Adrenal gland (tissue), 9 donors: ENCODE measurements at regions not wholly inside any gene's neighbourhood (a gene's known extent, or its start where the extent isn't known, plus 50 kb on each side); places are given as distances from the start of the nearest gene placed in this dataset.

Experiments used
- DNase-seq, 7 donors: peaks; one replicate each; pipeline ENCODE4 v3.0.0-alpha.2; 2019 to 2020
- H3K27ac ChIP-seq, 5 donors: fragments of 200-600 bp; sonication (generic) in 4 of 5; 1 replicate in 3 of 5; 2 replicates in 2 of 5; pipeline versions ENCODE4 v1.5.1 to v1.8.0; 2016 to 2020; ENCODE audit warnings: mild to moderate bottlenecking in 1 of 5
- H3K27me3 ChIP-seq: fragments of 200-600 bp; 2 replicates; pipeline ENCODE4 v1.8.0; 2021
- H3K36me3 ChIP-seq, 2 donors: fragments of 200-600 bp; replicated peaks in 1 of 2; 1 replicate in 1 of 2; 2 replicates in 1 of 2; pipeline versions ENCODE4 v1.5.1 to v1.8.0; 2018 to 2022
- H3K4me1 ChIP-seq, 2 donors: fragments of 200-600 bp; replicated peaks in 1 of 2; 1 replicate in 1 of 2; 2 replicates in 1 of 2; pipeline versions ENCODE4 v1.5.1 to v1.8.0; 2018 to 2021
- H3K4me3 ChIP-seq, 4 donors: fragments of 200-600 bp; sonication (generic) in 3 of 4; one replicate each; pipeline ENCODE4 v1.5.1; 2016 to 2018
- H3K9me3 ChIP-seq, 3 donors: fragments of 200-600 bp; sonication (generic) in 1 of 3; replicated peaks in 1 of 3; 1 replicate in 2 of 3; 2 replicates in 1 of 3; pipeline versions ENCODE4 v1.5.1 to v1.8.0; 2016 to 2021
- POLR2A ChIP-seq, 2 donors: fragments of 450-650 bp; IDR thresholded peaks; one replicate each; pipeline ENCODE4 v1.6.1; 2017; ENCODE audit warnings: antibody characterized with exemption in 2 of 2, mild to moderate bottlenecking in 2 of 2, moderate library complexity in 1 of 2
- WGBS, 4 donors: extraction: QIAGEN DNeasy Blood & Tissue Kit in 2 of 4; methylation state at CpG; one replicate each; pipeline versions ENCODE4 v1.1.5 to v1.1.7; 2013 to 2017; 5-methylcytosine and 5-hydroxymethylcytosine counted together
- intact Hi-C, 2 donors: fragments of 100-400 bp; cut with DNase I; formaldehyde crosslinking; loops; one replicate each; pipeline versions ENCODE4 v1.14.1 to v1.15.0; 2022 to 2023
- TF ChIP-seq, protein P1 (sequence below), 6 experiments: fragments of 450-650 bp in 4 of 6; fragments of 200-600 bp in 2 of 6; sonication (generic) in 1 of 6; IDR thresholded peaks; 1 replicate in 5 of 6; 2 replicates in 1 of 6; pipeline versions ENCODE4 v1.5.1 to v1.8.0; 2016 to 2021; ENCODE audit warnings: antibody characterized with exemption in 6 of 6, mild to moderate bottlenecking in 2 of 6, moderate library complexity in 1 of 6
- donor health status: healthy with polysubstance abuse.
- donor health status: Bipolar disorder and iron deficiency.
- donor health status: DM: yes; HTN: yes; CAD: no.
- donor health status: DM: no; HTN: no; CAD: no.
- donor health status: DM: no; HTN: no; CAD: no.

DNA sequence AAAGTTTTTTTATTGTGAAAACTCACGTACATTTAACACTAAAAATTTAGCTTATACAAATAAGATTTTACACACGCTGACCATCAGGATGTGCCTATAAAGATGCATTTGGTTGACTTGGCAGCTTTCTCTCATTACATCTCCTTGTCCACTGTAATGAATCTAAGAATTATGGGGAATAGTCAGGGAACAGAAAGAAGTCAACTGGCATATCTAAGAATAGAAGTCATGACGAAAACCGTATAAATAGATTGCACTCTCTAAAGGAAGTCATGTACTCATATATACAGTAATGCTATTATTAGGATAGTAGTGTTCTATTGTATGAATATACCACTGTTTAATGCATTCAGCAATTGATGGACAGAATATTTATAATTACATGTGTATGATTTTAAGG lies 575.8 kb upstream of the B3GALT2 start:
- Histone ChIP-seq H3K4me1 (peaks cover 0 to 11% of the 10 kb centered on the region in 2 donors), H3K4me3 (no peak overlapping the region), H3K36me3 (no peaks in the 10 kb centered on the region), H3K27me3 (no peaks in the 10 kb centered on the region), H3K9me3 (no peaks in the 10 kb centered on the region), H3K27ac (no peak overlapping the region)
- WGBS, 4 donors: 75 to 82% (median 77%) methylated on average over 4 of the region's 4 CpGs
- DNase-seq: no peak
- intact Hi-C loops: no loop called here
- TF ChIP-seq, protein P1, sequence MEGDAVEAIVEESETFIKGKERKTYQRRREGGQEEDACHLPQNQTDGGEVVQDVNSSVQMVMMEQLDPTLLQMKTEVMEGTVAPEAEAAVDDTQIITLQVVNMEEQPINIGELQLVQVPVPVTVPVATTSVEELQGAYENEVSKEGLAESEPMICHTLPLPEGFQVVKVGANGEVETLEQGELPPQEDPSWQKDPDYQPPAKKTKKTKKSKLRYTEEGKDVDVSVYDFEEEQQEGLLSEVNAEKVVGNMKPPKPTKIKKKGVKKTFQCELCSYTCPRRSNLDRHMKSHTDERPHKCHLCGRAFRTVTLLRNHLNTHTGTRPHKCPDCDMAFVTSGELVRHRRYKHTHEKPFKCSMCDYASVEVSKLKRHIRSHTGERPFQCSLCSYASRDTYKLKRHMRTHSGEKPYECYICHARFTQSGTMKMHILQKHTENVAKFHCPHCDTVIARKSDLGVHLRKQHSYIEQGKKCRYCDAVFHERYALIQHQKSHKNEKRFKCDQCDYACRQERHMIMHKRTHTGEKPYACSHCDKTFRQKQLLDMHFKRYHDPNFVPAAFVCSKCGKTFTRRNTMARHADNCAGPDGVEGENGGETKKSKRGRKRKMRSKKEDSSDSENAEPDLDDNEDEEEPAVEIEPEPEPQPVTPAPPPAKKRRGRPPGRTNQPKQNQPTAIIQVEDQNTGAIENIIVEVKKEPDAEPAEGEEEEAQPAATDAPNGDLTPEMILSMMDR (IDR thresholded peaks at IDR 0.05): no peak
- TF ChIP-seq POLR2A (IDR thresholded peaks at IDR 0.05): no peak

DNA sequence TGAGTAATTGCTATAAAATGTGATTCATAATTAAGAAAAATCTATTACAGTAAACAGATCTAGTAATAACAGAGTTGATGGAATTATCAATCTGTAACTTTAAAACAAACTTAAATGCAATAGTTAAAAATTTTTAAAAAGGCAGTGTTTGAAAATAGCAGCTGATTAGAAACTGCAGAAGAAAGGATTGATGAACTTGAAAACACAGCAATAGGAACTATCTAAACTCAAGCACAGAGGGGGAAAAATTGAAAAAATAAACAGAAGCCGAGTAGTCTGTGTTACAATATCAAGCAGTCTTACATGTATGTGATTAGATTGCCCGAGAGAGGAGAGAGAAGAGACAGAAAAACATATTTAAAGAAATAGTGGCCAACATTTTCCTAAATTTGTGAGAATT lies 569.0 kb upstream of the B3GALT2 start:
- intact Hi-C loops: no loop called here
- Histone ChIP-seq H3K4me1 (no peaks in the 10 kb centered on the region), H3K9me3 (no peaks in the 10 kb centered on the region), H3K27ac (no peak overlapping the region), H3K4me3 (no peak overlapping the region), H3K36me3 (no peaks in the 10 kb centered on the region), H3K27me3 (no peaks in the 10 kb centered on the region)
- no peak for DNase-seq
- TF ChIP-seq, protein P1 (IDR thresholded peaks at IDR 0.05): no peak
- no peak for TF ChIP-seq POLR2A (IDR thresholded peaks at IDR 0.05)
- 69 to 91% (median 87%) methylated on average over 2 of the region's 2 CpGs for WGBS, 4 donors

DNA sequence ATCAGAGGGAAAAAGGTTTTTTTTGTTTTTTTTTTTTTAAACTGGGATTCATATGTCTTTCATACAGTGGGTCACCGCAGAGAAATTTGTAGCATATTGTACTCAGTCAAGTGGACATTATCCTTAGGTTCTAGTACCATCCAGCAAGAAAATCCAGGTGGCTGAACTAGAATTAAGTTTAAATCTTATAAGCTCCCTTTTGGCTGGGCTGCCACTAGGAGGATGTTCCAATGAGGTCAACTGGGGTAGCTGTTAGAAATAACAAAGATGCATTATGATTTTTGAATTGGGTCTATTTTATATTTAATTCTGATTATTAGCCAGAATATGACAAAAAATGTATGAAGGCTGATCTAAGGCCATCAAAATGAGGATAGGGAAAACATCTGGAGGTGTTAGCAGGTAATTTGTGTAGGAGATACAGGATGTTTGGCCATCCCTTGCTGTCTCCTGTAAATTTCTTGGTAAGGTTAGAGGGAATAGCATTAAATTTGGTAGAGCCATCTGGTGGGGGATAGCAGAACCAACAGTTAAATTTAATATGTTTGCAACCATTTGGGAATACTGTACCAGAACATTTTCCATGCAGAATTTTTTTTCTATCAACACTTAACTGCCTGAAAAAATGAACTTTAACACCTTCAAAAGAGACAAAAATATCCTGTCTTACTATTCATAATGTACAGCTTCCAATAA lies 568.5 kb upstream of the B3GALT2 start:
- intact Hi-C loops: no loop called here
- no peak overlapping the region for H3K4me3 ChIP-seq

DNA sequence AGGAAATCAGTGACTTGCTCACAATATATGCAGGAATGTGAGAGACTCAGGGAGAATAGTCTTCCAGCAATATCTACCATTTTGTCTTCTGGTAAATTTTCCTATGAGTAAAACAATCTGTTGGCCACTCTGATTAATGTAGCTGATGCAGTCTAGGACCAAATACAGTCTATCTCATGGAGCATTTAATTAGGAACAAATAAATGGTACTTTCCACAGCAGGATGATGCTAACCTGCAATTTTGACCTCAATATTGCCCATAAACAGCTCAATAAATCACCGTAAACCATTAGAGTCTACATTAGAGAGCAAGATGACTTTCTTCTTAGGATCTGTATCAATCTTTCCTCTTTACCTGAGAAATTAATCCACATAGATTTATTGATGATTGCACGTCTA lies 567.7 kb upstream of the B3GALT2 start:
- Histone ChIP-seq H3K36me3 (no peaks in the 10 kb centered on the region), H3K9me3 (no peaks in the 10 kb centered on the region), H3K27me3 (no peaks in the 10 kb centered on the region), H3K4me3 (no peak overlapping the region), H3K4me1 (no peaks in the 10 kb centered on the region), H3K27ac (no peak overlapping the region)
- DNase-seq: no peak
- 95 to 98% (median 97%) methylated on average over 2 of the region's 2 CpGs for WGBS, 4 donors
- intact Hi-C loops: no loop called here
- no peak for TF ChIP-seq POLR2A (IDR thresholded peaks at IDR 0.05)
- TF ChIP-seq, protein P1 (IDR thresholded peaks at IDR 0.05): no peak

More for the DNA sequence above, 568.5 kb upstream of the B3GALT2 start:
- TF ChIP-seq, protein P1 (IDR thresholded peaks at IDR 0.05): peak in 5 of 6 experiments; percentile 7 to 36 (median 29)
- no peak for TF ChIP-seq POLR2A (IDR thresholded peaks at IDR 0.05)
- Histone ChIP-seq H3K36me3 (no peaks in the 10 kb centered on the region), H3K4me1 (no peaks in the 10 kb centered on the region), H3K9me3 (no peaks in the 10 kb centered on the region), H3K27ac (no peak overlapping the region), H3K27me3 (no peaks in the 10 kb centered on the region)
- 94 to 100% (median 96%) methylated on average over 1 of the region's 1 CpG for whole genome bisulfite sequencing, 4 donors
- DNase-seq: no peak
